ENCODE measurements at regions not wholly inside any gene's neighbourhood (a gene's known extent, or its start where the extent isn't known, plus 50 kb on each side); places are given as distances from the start of the nearest gene placed in this dataset.
"Not testable (repeated sequence)": the region's sequence is repeated elsewhere in the genome, so short reads cannot be mapped to it uniquely, and the experiment has no call there.

- not testable (repeated sequence) for DNase-seq (ENCODE audit: low spot score)
These were observed 54.8 kb upstream of the FAM90A1 start for GRCh38 chr12:8282181-8282580.

GRCh38 chr12:8285681-8286080, 58.3 kb upstream of the FAM90A1 start:
- not testable (repeated sequence) for DNase-seq (ENCODE audit: low spot score)

- DNase-seq (ENCODE audit: low spot score) = not testable (repeated sequence)
These were observed 64.3 kb upstream of the FAM90A1 start for GRCh38 chr12:8291764-8292163.

GRCh38 chr12:8294662-8295061, 67.2 kb upstream of the FAM90A1 start:
- DNase-seq (ENCODE audit: low spot score) = not testable (repeated sequence)

GRCh38 chr12:8308611-8309010, 81.2 kb upstream of the FAM90A1 start:
- not testable (repeated sequence) for DNase-seq (ENCODE audit: low spot score)

- DNase-seq (ENCODE audit: low spot score) = not testable (repeated sequence)
These were observed 88.6 kb upstream of the FAM90A1 start for GRCh38 chr12:8315997-8316396.

GRCh38 chr12:8317675-8318074, 90.3 kb upstream of the FAM90A1 start:
- not testable (repeated sequence) for DNase-seq (ENCODE audit: low spot score)

GRCh38 chr12:8320251-8320730, 92.9 kb upstream of the FAM90A1 start:
- DNase-seq (ENCODE audit: low spot score) = not testable (repeated sequence)

- DNase-seq (ENCODE audit: low spot score) = not testable (repeated sequence)
These were observed 93.5 kb upstream of the FAM90A1 start for GRCh38 chr12:8320791-8321370.

GRCh38 chr12:8325145-8325839, 97.9 kb upstream of the FAM90A1 start:
- not testable (repeated sequence) for DNase-seq (ENCODE audit: low spot score)

GRCh38 chr12:8328835-8329234, 101.4 kb upstream of the FAM90A1 start:
- DNase-seq (ENCODE audit: low spot score) = not testable (repeated sequence)

- DNase-seq (ENCODE audit: low spot score) = not testable (repeated sequence)
These were observed 105.0 kb upstream of the FAM90A1 start for GRCh38 chr12:8332373-8332772.

GRCh38 chr12:8351073-8351472, 104.7 kb upstream of the CLEC6A start:
- DNase-seq (ENCODE audit: low spot score) = not testable (repeated sequence)

GRCh38 chr12:8354741-8355140, 101.0 kb upstream of the CLEC6A start:
- not testable (repeated sequence) for DNase-seq (ENCODE audit: low spot score)

GRCh38 chr12:8355531-8355930, 100.2 kb upstream of the CLEC6A start:
- DNase-seq (ENCODE audit: low spot score) = not testable (repeated sequence)

- DNase-seq (ENCODE audit: low spot score) = not testable (repeated sequence)
These were observed 82.0 kb upstream of the CLEC6A start for GRCh38 chr12:8373744-8374143.

GRCh38 chr12:8375122-8375521, 80.6 kb upstream of the CLEC6A start:
- not testable (repeated sequence) for DNase-seq (ENCODE audit: low spot score)

GRCh38 chr12:8377756-8378155, 78.0 kb upstream of the CLEC6A start:
- not testable (repeated sequence) for DNase-seq (ENCODE audit: low spot score)

- not testable (repeated sequence) for DNase-seq (ENCODE audit: low spot score)
These were observed 73.2 kb upstream of the CLEC6A start for GRCh38 chr12:8382556-8382955.

GRCh38 chr12:8384686-8385085, 71.1 kb upstream of the CLEC6A start:
- DNase-seq (ENCODE audit: low spot score) = not testable (repeated sequence)

GRCh38 chr12:8385431-8385830, 70.3 kb upstream of the CLEC6A start:
- not testable (repeated sequence) for DNase-seq (ENCODE audit: low spot score)

- not testable (repeated sequence) for DNase-seq (ENCODE audit: low spot score)
These were observed 69.1 kb upstream of the CLEC6A start for GRCh38 chr12:8386661-8387060.

GRCh38 chr12:8389296-8389695, 66.5 kb upstream of the CLEC6A start:
- not testable (repeated sequence) for DNase-seq (ENCODE audit: low spot score)
